ENCODE measurements at regions not wholly inside any gene's neighbourhood (a gene's known extent, or its start where the extent isn't known, plus 50 kb on each side); places are given as distances from the start of the nearest gene placed in this dataset.
"Not testable (repeated sequence)": the region's sequence is repeated elsewhere in the genome, so short reads cannot be mapped to it uniquely, and the experiment has no call there.

GRCh38 chr15:50857763-50858162, 50.7 kb upstream of the AP4E1 start:
- no peak for DNase-seq

- no peak for DNase-seq
These were observed 53.6 kb upstream of the AP4E1 start for GRCh38 chr15:50854601-50855490.

- no peak for DNase-seq
These were observed 58.5 kb upstream of the AP4E1 start for GRCh38 chr15:50850003-50850402.

GRCh38 chr15:50848349-50848748, 60.1 kb upstream of the AP4E1 start:
- no peak for DNase-seq

GRCh38 chr15:50845181-50845580, 63.3 kb upstream of the AP4E1 start:
- not testable (repeated sequence) for DNase-seq

GRCh38 chr15:50840520-50840919, 68.0 kb upstream of the AP4E1 start:
- DNase-seq = no peak

GRCh38 chr15:50837256-50837770, 71.2 kb upstream of the AP4E1 start:
- no peak for DNase-seq

GRCh38 chr15:50830477-50831354, 65.2 kb upstream of the SPPL2A start:
- no peak for DNase-seq

- DNase-seq = no peak
These were observed 63.2 kb upstream of the SPPL2A start for GRCh38 chr15:50828610-50829206.

GRCh38 chr15:50825946-50826345, 60.4 kb upstream of the SPPL2A start:
- DNase-seq = no peak

GRCh38 chr15:50824514-50824913, 59.0 kb upstream of the SPPL2A start:
- DNase-seq = no peak

GRCh38 chr15:50823281-50823680, 57.8 kb upstream of the SPPL2A start:
- DNase-seq = no peak

GRCh38 chr15:50821476-50821875, 56.0 kb upstream of the SPPL2A start:
- no peak for DNase-seq

GRCh38 chr15:50820808-50821382, 55.4 kb upstream of the SPPL2A start:
- no peak for DNase-seq

- no peak for DNase-seq
These were observed 53.8 kb upstream of the SPPL2A start for GRCh38 chr15:50819344-50819743.

GRCh38 chr15:50815958-50816590, 50.6 kb upstream of the SPPL2A start:
- DNase-seq = peak; percentile 4

Measured in NCI-H2029 treated with DMSO at 0.1 percent for 48 hours (cell line).